RWPE1 (cell line): ENCODE measurements at regions not wholly inside any gene's neighbourhood (a gene's known extent, or its start where the extent isn't known, plus 50 kb on each side); places are given as distances from the start of the nearest gene placed in this dataset.

Experiments
- CTCF ChIA-PET: fragments of 350-600 bp; sonication (Branson Sonifier 250); formaldehyde crosslinking; extraction: SDS; loops from one replicate; lab custom pipeline; 2021; lab: Yijun Ruan, JAX
- POLR2A ChIA-PET: fragments of 400-600 bp; formaldehyde crosslinking; extraction: SDS; loops from one replicate; lab custom pipeline; 2020; ENCODE audit warnings: antibody characterized with exemption; ENCODE audit not compliant: low non-redundant PET; lab: Yijun Ruan, JAX
- DNase-seq: peaks from one replicate; pipeline ENCODE4 v3.0.0; 2012; ENCODE audit warnings: low spot score
- H3K27ac ChIP-seq: fragments of 450-650 bp; 2 replicates; pipeline ENCODE4 v1.5.1; 2017
- TF ChIP-seq, protein P1 (sequence below): fragments of 450-650 bp; conservative IDR thresholded peaks from 2 replicates; pipeline ENCODE4 v1.5.1; 2017; ENCODE audit warnings: low read depth, mild to moderate bottlenecking

- peak overlapping the region; percentile 96 for H3K27ac ChIP-seq
- POLR2A ChIA-PET, result no interaction called here
- no peak for DNase-seq
- TF ChIP-seq, protein P1, sequence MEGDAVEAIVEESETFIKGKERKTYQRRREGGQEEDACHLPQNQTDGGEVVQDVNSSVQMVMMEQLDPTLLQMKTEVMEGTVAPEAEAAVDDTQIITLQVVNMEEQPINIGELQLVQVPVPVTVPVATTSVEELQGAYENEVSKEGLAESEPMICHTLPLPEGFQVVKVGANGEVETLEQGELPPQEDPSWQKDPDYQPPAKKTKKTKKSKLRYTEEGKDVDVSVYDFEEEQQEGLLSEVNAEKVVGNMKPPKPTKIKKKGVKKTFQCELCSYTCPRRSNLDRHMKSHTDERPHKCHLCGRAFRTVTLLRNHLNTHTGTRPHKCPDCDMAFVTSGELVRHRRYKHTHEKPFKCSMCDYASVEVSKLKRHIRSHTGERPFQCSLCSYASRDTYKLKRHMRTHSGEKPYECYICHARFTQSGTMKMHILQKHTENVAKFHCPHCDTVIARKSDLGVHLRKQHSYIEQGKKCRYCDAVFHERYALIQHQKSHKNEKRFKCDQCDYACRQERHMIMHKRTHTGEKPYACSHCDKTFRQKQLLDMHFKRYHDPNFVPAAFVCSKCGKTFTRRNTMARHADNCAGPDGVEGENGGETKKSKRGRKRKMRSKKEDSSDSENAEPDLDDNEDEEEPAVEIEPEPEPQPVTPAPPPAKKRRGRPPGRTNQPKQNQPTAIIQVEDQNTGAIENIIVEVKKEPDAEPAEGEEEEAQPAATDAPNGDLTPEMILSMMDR, result no peak
- CTCF ChIA-PET, result interaction anchor here (1.3 kb wide), 1 partner anchor 15 kb away, joined by 7 read pairs; no protein-coding TSS in a partner anchor
Measured at GRCh38 chr12:124384299-124384894, 89.5 kb downstream of the RFLNA start.

DNA sequence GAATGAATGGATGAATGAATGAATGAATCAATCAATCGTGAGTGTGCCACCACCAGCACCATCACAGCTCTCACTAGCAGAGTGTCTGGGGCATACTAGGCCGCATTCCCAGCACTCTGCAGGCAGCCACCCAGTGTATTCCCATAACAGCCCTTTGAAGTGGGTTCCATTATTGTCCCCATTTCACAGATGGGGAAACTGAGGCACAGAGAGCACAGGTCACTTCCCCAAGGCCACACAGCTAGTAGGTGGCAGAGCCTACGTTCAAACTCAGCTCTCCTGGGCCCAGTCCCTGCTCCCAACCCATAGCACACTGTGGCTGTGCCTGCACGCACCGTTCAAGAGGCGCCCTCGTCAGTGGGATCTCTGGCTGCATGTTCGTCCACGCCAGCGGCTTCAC lies 88.1 kb downstream of the RFLNA start:
- no peak for DNase-seq
- TF ChIP-seq, protein P1, result no peak
- ChIA-PET CTCF (no interaction called here), POLR2A (no interaction called here)
- H3K27ac ChIP-seq, result peak overlapping the region; percentile 96

GRCh38 chr12:124381456-124382296 lies 86.8 kb downstream of the RFLNA start:
- H3K27ac ChIP-seq, result peak overlapping the region; percentile 96
- TF ChIP-seq, protein P1, result no peak
- ChIA-PET POLR2A (interaction anchor here (0.7 kb wide), 1 partner anchor 27 kb away, joined by 9 read pairs; no protein-coding TSS in a partner anchor), CTCF (interaction anchor here (0.7 to 0.9 kb wide), 2 partner anchors 12 to 338 kb away, joined by 3 read pairs; no protein-coding TSS in a partner anchor)
- peak; percentile 75 for DNase-seq

- CTCF ChIA-PET, result interaction anchor here (0.6 to 1.4 kb wide), 4 partner anchors 9 to 385 kb away, joined by 3 read pairs; no protein-coding TSS in a partner anchor
- POLR2A ChIA-PET, result interaction anchor here (0.6 to 0.7 kb wide), 2 partner anchors 26 to 74 kb away, joined by 3 to 9 read pairs; no protein-coding TSS in a partner anchor
- no peak for DNase-seq
- TF ChIP-seq, protein P1, result no peak
- H3K27ac ChIP-seq, result peak overlapping the region; percentile 96
Measured at GRCh38 chr12:124380796-124381455, 86.0 kb downstream of the RFLNA start.

GRCh38 chr12:124379938-124380754 lies 85.3 kb downstream of the RFLNA start:
- DNase-seq, result peak; percentile 71
- peak overlapping the region; percentile 96 for H3K27ac ChIP-seq
- TF ChIP-seq, protein P1, result peak; percentile 27; the same call in 1 of the 2 replicates
- CTCF ChIA-PET, result interaction anchor here (0.6 to 1.4 kb wide), 4 partner anchors 9 to 477 kb away, joined by 3 to 5 read pairs (median 3); no protein-coding TSS in a partner anchor
- POLR2A ChIA-PET, result no interaction called here
